A549 (cell line): ENCODE measurements at regions not wholly inside any gene's neighbourhood (a gene's known extent, or its start where the extent isn't known, plus 50 kb on each side); places are given as distances from the start of the nearest gene placed in this dataset.
"Not testable (repeated sequence)": the region's sequence is repeated elsewhere in the genome, so short reads cannot be mapped to it uniquely, and the experiment has no call there.

Experiments
- ATAC-seq, 2 experiments: fragments of 200-7000 bp in 1 of 2; fragments of >200 bp in 1 of 2; cut with Nextera tagmentation in 1 of 2; cut with Tn5 transposase in 1 of 2; 3 replicates each; pipeline versions ENCODE4 v1.8.0 to v1.9.1; 2018 to 2020; ENCODE audit warnings: mild to moderate bottlenecking in 1 of 2, moderate library complexity in 1 of 2
- CTCF ChIA-PET: fragments of 300-600 bp; sonication (Branson Sonifier 250); formaldehyde crosslinking; extraction: SDS; loops from one replicate; lab custom pipeline; 2021; ENCODE audit warnings: antibody characterized with exemption, inconsistent platforms; lab: Yijun Ruan, JAX
- POLR2A ChIA-PET: fragments of 350-600 bp; formaldehyde crosslinking; extraction: SDS; loops from one replicate; lab custom pipeline; 2021; ENCODE audit warnings: antibody characterized with exemption, inconsistent platforms; lab: Yijun Ruan, JAX
- DNase-seq, 2 experiments: peaks; one replicate each; pipeline versions ENCODE4 v3.0.0 to v3.0.0-alpha.2; 2011 to 2016; ENCODE audit warnings: low read depth in 1 of 2, low spot score in 1 of 2
- FAIRE-seq: peaks from 2 replicates; lab custom pipeline; 2011; peaks lifted over from hg19 to GRCh38; lab: Jason Lieb, UNC
- H3K27ac ChIP-seq, 2 experiments: fragments of >200 bp; sonication (Bioruptor Twin); formaldehyde crosslinking; 3 replicates each; pipeline ENCODE4 v1.5.1; 2016 to 2017
- H3K4me1 ChIP-seq: fragments of >200 bp; sonication (Bioruptor Twin); formaldehyde crosslinking; 3 replicates; pipeline ENCODE4 v1.6.1; 2016
- H3K4me2 ChIP-seq: fragments of >200 bp; sonication (Bioruptor Twin); formaldehyde crosslinking; 3 replicates; pipeline ENCODE4 v1.6.1; 2016
- H3K4me3 ChIP-seq: fragments of >200 bp; sonication (Bioruptor Twin); formaldehyde crosslinking; 3 replicates; pipeline ENCODE4 v1.5.1; 2016
- H3K9me3 ChIP-seq: fragments of >200 bp; sonication (Bioruptor Twin); formaldehyde crosslinking; 3 replicates; pipeline ENCODE4 v1.6.1; 2016
- MAFK ChIP-seq: fragments of 450-650 bp; IDR thresholded peaks from 2 replicates; pipeline ENCODE4 v1.6.1; 2014; ENCODE audit not compliant: partially characterized antibody
- WGBS: methylation state at CpG from one replicate; pipeline ENCODE4 v1.1.6; 2017; ENCODE audit errors: missing lambda C conversion rate; 5-methylcytosine and 5-hydroxymethylcytosine counted together

DNA sequence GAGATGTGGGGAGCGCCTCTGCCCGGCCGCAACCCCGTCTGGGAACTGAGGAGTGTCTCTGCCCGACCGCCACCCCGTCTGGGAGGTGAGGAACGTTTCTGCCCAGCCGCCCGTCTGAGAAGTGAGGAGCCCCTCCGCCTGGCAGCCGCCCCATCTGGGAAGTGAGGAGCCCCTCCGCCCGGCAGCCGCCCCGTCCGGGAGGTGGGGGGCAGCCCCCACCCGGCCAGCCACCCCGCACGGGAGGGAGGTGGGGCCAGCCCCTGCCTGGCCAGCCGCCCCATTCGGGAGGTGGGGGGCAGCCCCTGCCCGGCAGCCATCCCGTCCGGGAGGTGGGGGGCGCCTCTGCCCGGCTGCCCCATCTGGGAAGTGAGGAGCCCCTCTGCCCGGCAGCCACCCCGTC, 137.7 kb downstream of the KBTBD2 start:
- POLR2A ChIA-PET, H3K27ac ChIP-seq, ATAC-seq, FAIRE-seq, DNase-seq, H3K4me3 ChIP-seq, H3K9me3 ChIP-seq, CTCF ChIA-PET, H3K4me2 ChIP-seq: not testable (repeated sequence)
- peaks cover 18% of the 10 kb centered on the region; the same call in 2 of the 3 replicates for H3K4me1 ChIP-seq
- 96% methylated on average over 12 of the region's 29 CpGs for WGBS

DNA sequence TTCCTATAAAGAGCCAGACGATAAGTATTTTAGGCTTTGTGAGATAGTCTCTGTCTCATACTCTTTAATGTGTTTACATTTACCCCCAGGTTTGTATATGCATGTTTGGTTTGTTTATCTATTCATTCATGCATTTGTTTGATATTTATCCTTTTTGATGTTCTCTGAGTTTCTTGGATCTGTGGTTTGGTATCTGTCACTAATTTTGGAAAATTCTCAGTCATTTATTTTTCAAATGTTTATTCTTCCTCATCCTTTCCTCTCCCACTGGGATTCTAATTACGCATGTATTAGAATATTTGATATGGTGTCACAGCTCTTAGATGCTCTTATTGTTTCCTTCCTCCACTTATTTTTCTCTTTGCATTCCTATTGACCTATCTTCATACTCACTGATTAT, 143.2 kb downstream of the KBTBD2 start:
- DNase-seq, H3K27ac ChIP-seq, H3K4me2 ChIP-seq, POLR2A ChIA-PET, ATAC-seq, FAIRE-seq, H3K9me3 ChIP-seq, H3K4me3 ChIP-seq: not testable (repeated sequence)
- H3K4me1 ChIP-seq, result peaks cover 23% of the 10 kb centered on the region
- WGBS, result 93% methylated on average over 2 of the region's 2 CpGs
- CTCF ChIA-PET, result interaction anchor here (0.9 kb wide), 1 partner anchor 17 kb away, joined by 3 read pairs; no protein-coding TSS in a partner anchor

DNA sequence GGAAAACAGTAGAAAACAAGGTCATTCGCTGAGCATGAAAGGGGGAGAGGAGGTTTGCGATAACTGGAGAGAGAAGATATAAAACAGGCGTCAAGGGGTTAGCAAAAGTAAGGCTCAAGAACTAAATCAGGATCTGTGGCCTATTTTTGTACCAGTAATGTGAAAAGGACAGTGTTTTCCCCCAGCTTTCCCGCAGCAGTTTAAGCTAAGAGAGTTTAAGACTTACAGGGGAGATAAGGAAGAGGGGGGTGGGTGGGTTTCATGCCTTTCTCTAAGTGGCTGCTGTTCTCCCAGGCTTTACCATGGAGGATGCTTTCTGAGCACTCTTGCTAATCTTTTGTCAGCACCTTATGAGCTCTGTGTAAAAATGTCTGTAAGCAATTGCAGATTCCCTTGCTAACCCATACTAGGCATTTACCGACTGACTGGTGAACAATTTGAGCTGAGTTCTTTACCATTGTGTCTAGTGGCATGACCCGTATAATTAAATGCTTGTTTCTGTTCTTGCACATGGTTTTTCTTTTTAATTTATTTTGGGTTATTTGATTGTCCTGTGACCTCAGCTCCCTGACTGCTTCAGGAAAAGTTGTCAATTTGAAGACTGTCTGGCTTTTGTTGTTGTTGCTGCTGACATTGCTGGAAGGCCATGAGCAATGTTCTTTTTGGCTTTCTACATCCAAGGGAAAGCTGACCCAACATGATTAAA, 144.0 kb downstream of the KBTBD2 start:
- H3K27ac ChIP-seq, H3K4me3 ChIP-seq, H3K9me3 ChIP-seq, H3K4me2 ChIP-seq, DNase-seq, FAIRE-seq, ATAC-seq, POLR2A ChIA-PET: not testable (repeated sequence)
- CTCF ChIA-PET, result interaction anchor here (0.9 kb wide), 1 partner anchor 18 kb away, joined by 3 read pairs; no protein-coding TSS in a partner anchor
- peaks cover 23% of the 10 kb centered on the region for H3K4me1 ChIP-seq
- WGBS, result 93% methylated on average over 6 of the region's 6 CpGs

DNA sequence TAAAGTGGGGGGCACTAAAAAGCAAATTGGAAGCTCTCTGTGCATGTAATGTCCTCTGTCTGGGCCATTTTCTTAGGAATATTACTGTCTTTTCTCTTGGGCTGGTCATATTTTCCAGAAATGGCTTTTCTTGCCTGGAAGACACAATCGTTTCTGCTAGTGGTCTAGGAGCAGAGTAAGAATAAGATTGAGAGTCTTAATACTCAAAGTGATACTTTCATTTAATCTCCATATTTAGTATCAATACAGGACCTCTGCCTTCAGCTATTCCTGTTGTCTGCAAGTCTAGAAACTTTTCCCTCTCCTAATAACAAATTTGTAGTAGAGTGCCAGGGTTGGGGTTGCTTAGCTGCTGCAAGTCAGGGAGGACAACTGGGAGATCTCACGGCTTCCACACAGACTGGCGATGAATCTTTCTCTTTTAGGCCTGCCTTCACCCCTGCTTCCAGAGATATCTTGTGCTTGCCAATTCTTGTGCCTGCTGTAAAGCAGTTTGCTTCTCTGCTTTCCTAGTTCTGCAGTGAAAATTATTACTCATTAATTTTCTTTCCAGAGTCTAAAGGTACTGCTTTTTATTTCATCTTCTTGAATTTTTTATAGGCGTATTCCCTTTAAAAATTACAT, 149.6 kb downstream of the KBTBD2 start:
- H3K4me1 ChIP-seq, H3K4me3 ChIP-seq, ATAC-seq, POLR2A ChIA-PET, DNase-seq, H3K9me3 ChIP-seq, H3K4me2 ChIP-seq, FAIRE-seq, CTCF ChIA-PET: not testable (repeated sequence)
- 77% methylated on average over 4 of the region's 4 CpGs for WGBS
- H3K27ac ChIP-seq, result 0 out of 6 replicates have a peak overlapping the region, but pooled peaks of 1 of the 2 experiments have one; percentile 29

DNA sequence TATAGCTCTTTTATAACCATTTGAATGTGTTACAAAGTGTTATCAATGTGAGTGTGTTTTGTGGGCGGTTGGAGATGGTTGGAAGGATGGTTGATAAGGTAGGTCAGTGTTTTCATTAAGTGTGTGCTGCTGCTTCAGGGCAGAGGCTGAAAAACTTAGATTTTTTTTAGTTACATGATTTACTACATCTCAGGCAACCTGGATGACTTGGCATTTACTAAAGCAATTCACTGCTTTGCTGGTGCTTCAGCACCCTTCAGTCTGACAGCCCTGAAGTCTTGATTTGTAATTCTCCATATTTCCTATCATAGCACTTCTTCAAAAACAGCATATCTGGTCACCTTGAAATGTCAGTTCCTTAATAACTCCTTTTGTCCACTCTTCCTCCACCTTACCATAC, 151.8 kb downstream of the KBTBD2 start:
- FAIRE-seq, CTCF ChIA-PET: not testable (repeated sequence)
- 76% methylated on average over 1 of the region's 1 CpG for WGBS

DNA sequence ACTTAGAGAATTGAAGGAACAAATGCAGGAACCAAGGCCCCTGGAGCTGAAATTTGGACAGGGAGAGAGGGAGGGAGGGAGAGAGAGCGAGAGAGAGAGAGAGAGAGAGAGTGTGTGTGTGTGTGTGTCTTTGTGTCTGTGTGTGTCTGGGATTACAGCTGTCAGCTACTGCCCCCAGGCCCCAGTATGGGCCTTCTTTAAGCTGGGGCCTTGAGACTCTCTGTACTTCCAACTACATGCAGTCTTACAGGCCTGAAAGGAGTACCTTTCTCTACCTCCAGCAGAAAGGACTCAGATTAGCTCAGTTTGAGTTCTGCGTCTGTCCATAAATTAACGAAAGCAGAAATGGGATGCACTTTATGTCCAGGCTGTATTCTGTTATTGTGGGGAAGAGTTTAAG, 153.2 kb downstream of the KBTBD2 start:
- FAIRE-seq, DNase-seq, H3K27ac ChIP-seq, CTCF ChIA-PET, H3K9me3 ChIP-seq, H3K4me2 ChIP-seq, H3K4me3 ChIP-seq, POLR2A ChIA-PET: not testable (repeated sequence)
- peak in 1 of 2 experiments; percentile 60; a peak in 3 of 6 replicates for ATAC-seq
- peaks cover 11% of the 10 kb centered on the region; the same call in 2 of the 3 replicates for H3K4me1 ChIP-seq
- 92% methylated on average over 3 of the region's 3 CpGs for WGBS

More for the DNA sequence above, 151.8 kb downstream of the KBTBD2 start:
- H3K4me3 ChIP-seq, DNase-seq, H3K4me2 ChIP-seq, H3K9me3 ChIP-seq, POLR2A ChIA-PET, H3K4me1 ChIP-seq, H3K27ac ChIP-seq: not testable (repeated sequence)
- peak in 1 of 2 experiments; percentile 46; a peak in 3 of 6 replicates for ATAC-seq
- peak; percentile 31 for TF ChIP-seq MAFK

DNA sequence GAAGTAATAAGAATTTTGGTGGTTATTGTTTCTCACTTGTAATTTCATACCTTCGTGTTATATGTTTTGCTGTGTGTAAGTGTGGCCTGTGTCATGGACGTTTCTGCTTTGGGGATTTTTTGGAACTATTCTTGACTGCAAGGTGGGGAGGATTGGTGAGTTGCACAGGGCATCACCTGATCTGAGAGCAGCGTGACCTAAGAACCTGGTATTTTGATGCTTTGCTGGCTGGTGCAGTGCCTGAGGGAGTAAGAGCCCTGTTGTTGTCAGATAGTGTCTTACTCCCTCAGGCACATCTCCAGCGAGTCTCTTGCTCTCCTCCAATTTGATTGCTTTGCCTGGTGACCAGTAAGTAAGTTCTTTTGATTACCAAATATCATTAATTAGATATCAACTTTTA, 158.8 kb downstream of the KBTBD2 start:
- H3K27ac ChIP-seq, CTCF ChIA-PET, H3K4me3 ChIP-seq, FAIRE-seq, H3K9me3 ChIP-seq, DNase-seq, ATAC-seq, POLR2A ChIA-PET: not testable (repeated sequence)
- peaks cover 23% of the 10 kb centered on the region for H3K4me1 ChIP-seq
- WGBS, result 63% methylated on average over 4 of the region's 4 CpGs
- peak overlapping the region; percentile 68 for H3K4me2 ChIP-seq

DNA sequence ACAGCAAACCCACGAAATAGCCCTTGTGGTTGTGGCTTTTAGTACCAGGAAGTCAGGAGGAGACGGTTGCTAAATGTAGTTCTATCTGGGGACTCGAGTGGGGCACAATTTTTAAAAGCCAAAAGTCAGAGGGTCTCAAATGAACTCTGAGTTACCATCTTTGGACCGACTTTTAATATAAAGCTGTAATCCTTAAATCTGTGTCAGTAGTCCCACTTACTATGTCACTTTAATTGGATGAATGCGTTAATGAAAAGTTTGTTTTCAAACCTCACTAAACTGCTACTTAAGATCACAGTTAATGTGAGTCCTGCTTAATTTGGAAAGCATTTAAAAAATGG, 162.3 kb downstream of the KBTBD2 start:
- ChIA-PET CTCF (interaction anchor here (1.2 kb wide), 1 partner anchor 149 kb away, joined by 3 read pairs; no protein-coding TSS in a partner anchor), POLR2A (interaction anchor here (0.6 to 1.1 kb wide), 2 partner anchors 21 to 59 kb away, joined by 3 to 4 read pairs; no protein-coding TSS in a partner anchor)
- WGBS, result 2% methylated on average over 5 of the region's 5 CpGs
- peak overlapping the region; percentile 85 for H3K4me3 ChIP-seq
- peak overlapping the region; percentile 96 to 97; a peak in 5 of 6 replicates for H3K27ac ChIP-seq
- DNase-seq, H3K9me3 ChIP-seq, ATAC-seq, FAIRE-seq: not testable (repeated sequence)
- H3K4me2 ChIP-seq, result peak overlapping the region; percentile 68
- H3K4me1 ChIP-seq, result peaks cover 23% of the 10 kb centered on the region
